ENCODE measurements at regions not wholly inside any gene's neighbourhood (a gene's known extent, or its start where the extent isn't known, plus 50 kb on each side); places are given as distances from the start of the nearest gene placed in this dataset.
"Not testable (repeated sequence)": the region's sequence is repeated elsewhere in the genome, so short reads cannot be mapped to it uniquely, and the experiment has no call there.

GRCh38 chr6:114874410-114874809, 531.6 kb upstream of the HS3ST5 start:
- Histone ChIP-seq H3K36me3 (ENCODE audit: control insufficient read depth, insufficient read depth, low read length) (no peaks in the 10 kb centered on the region), H3K4me3 (ENCODE audit: low read length) (no peak overlapping the region), H3K27ac (ENCODE audit: low read length) (no peak overlapping the region), H3K4me1 (ENCODE audit: control insufficient read depth, insufficient read depth, low read length) (no peaks in the 10 kb centered on the region), H3K27me3 (ENCODE audit: control insufficient read depth, insufficient read depth, low read length) (no peaks in the 10 kb centered on the region), H3K9me3 (ENCODE audit: control insufficient read depth, low read depth, low read length) (no peaks in the 10 kb centered on the region)
- 88% methylated on average over 3 of the region's 4 CpGs for WGBS (ENCODE audit: insufficient coverage, low lambda C conversion rate)
- no peak for DNase-seq

- 100% methylated on average over 2 of the region's 14 CpGs for WGBS (ENCODE audit: insufficient coverage, low lambda C conversion rate)
Observed at GRCh38 chr6:114865506-114865905, 522.7 kb upstream of the HS3ST5 start.

GRCh38 chr6:114863610-114864009, 520.8 kb upstream of the HS3ST5 start:
- H3K36me3 ChIP-seq (ENCODE audit: control insufficient read depth, insufficient read depth, low read length): no peaks in the 10 kb centered on the region
- H3K27ac ChIP-seq (ENCODE audit: low read length): no peak overlapping the region
- WGBS (ENCODE audit: insufficient coverage, low lambda C conversion rate): 86% methylated on average over 1 of the region's 2 CpGs
- H3K4me1 ChIP-seq (ENCODE audit: control insufficient read depth, insufficient read depth, low read length): no peaks in the 10 kb centered on the region
- no peaks in the 10 kb centered on the region for H3K9me3 ChIP-seq (ENCODE audit: control insufficient read depth, low read depth, low read length)
- no peak overlapping the region for H3K4me3 ChIP-seq (ENCODE audit: low read length)
- H3K27me3 ChIP-seq (ENCODE audit: control insufficient read depth, insufficient read depth, low read length): no peaks in the 10 kb centered on the region
- no peak for DNase-seq

More at GRCh38 chr6:114865506-114865905, 522.7 kb upstream of the HS3ST5 start:
- H3K4me3 ChIP-seq (ENCODE audit: low read length); H3K36me3 ChIP-seq (ENCODE audit: control insufficient read depth, insufficient read depth, low read length); H3K9me3 ChIP-seq (ENCODE audit: control insufficient read depth, low read depth, low read length); H3K4me1 ChIP-seq (ENCODE audit: control insufficient read depth, insufficient read depth, low read length); H3K27me3 ChIP-seq (ENCODE audit: control insufficient read depth, insufficient read depth, low read length); DNase-seq; H3K27ac ChIP-seq (ENCODE audit: low read length): not testable (repeated sequence)

- H3K4me3 ChIP-seq (ENCODE audit: low read length): no peak overlapping the region
- H3K36me3 ChIP-seq (ENCODE audit: control insufficient read depth, insufficient read depth, low read length): no peaks in the 10 kb centered on the region
- no peak for DNase-seq
- no peaks in the 10 kb centered on the region for H3K27me3 ChIP-seq (ENCODE audit: control insufficient read depth, insufficient read depth, low read length)
- no peak overlapping the region for H3K27ac ChIP-seq (ENCODE audit: low read length)
- H3K4me1 ChIP-seq (ENCODE audit: control insufficient read depth, insufficient read depth, low read length): no peaks in the 10 kb centered on the region
- WGBS (ENCODE audit: insufficient coverage, low lambda C conversion rate): 100% methylated on average over 1 of the region's 2 CpGs
- H3K9me3 ChIP-seq (ENCODE audit: control insufficient read depth, low read depth, low read length): no peaks in the 10 kb centered on the region
Observed at GRCh38 chr6:114862819-114863218, 520.0 kb upstream of the HS3ST5 start.

- no peaks in the 10 kb centered on the region for H3K9me3 ChIP-seq (ENCODE audit: control insufficient read depth, low read depth, low read length)
- DNase-seq: no peak
- H3K36me3 ChIP-seq (ENCODE audit: control insufficient read depth, insufficient read depth, low read length): no peaks in the 10 kb centered on the region
- no peak overlapping the region for H3K27ac ChIP-seq (ENCODE audit: low read length)
- no peak overlapping the region for H3K4me3 ChIP-seq (ENCODE audit: low read length)
- H3K4me1 ChIP-seq (ENCODE audit: control insufficient read depth, insufficient read depth, low read length): no peaks in the 10 kb centered on the region
- H3K27me3 ChIP-seq (ENCODE audit: control insufficient read depth, insufficient read depth, low read length): no peaks in the 10 kb centered on the region
- 100% methylated on average over 1 of the region's 1 CpG for WGBS (ENCODE audit: insufficient coverage, low lambda C conversion rate)
Observed at GRCh38 chr6:114862064-114862463, 519.2 kb upstream of the HS3ST5 start.

GRCh38 chr6:114844359-114844758, 501.5 kb upstream of the HS3ST5 start:
- Histone ChIP-seq H3K27ac (ENCODE audit: low read length) (no peak overlapping the region), H3K4me3 (ENCODE audit: low read length) (no peak overlapping the region), H3K4me1 (ENCODE audit: control insufficient read depth, insufficient read depth, low read length) (no peaks in the 10 kb centered on the region), H3K27me3 (ENCODE audit: control insufficient read depth, insufficient read depth, low read length) (no peaks in the 10 kb centered on the region), H3K36me3 (ENCODE audit: control insufficient read depth, insufficient read depth, low read length) (no peaks in the 10 kb centered on the region), H3K9me3 (ENCODE audit: control insufficient read depth, low read depth, low read length) (no peaks in the 10 kb centered on the region)
- WGBS (ENCODE audit: insufficient coverage, low lambda C conversion rate): 83% methylated on average over 1 of the region's 1 CpG
- no peak for DNase-seq

GRCh38 chr6:114839019-114839418, 496.2 kb upstream of the HS3ST5 start:
- DNase-seq: no peak

GRCh38 chr6:114833211-114833610, 490.4 kb upstream of the HS3ST5 start:
- Histone ChIP-seq H3K36me3 (ENCODE audit: control insufficient read depth, insufficient read depth, low read length) (no peaks in the 10 kb centered on the region), H3K9me3 (ENCODE audit: control insufficient read depth, low read depth, low read length) (no peaks in the 10 kb centered on the region), H3K4me1 (ENCODE audit: control insufficient read depth, insufficient read depth, low read length) (no peaks in the 10 kb centered on the region), H3K4me3 (ENCODE audit: low read length) (no peak overlapping the region), H3K27ac (ENCODE audit: low read length) (no peak overlapping the region), H3K27me3 (ENCODE audit: control insufficient read depth, insufficient read depth, low read length) (no peaks in the 10 kb centered on the region)
- no peak for DNase-seq
- no CpG with 5 or more reads among the region's 1 CpG for WGBS (ENCODE audit: insufficient coverage, low lambda C conversion rate)

More at GRCh38 chr6:114839019-114839418, 496.2 kb upstream of the HS3ST5 start:
- no peak overlapping the region for H3K27ac ChIP-seq (ENCODE audit: low read length)
- H3K9me3 ChIP-seq (ENCODE audit: control insufficient read depth, low read depth, low read length): no peaks in the 10 kb centered on the region
- no CpG with 5 or more reads among the region's 2 CpGs for WGBS (ENCODE audit: insufficient coverage, low lambda C conversion rate)
- H3K36me3 ChIP-seq (ENCODE audit: control insufficient read depth, insufficient read depth, low read length): no peaks in the 10 kb centered on the region
- H3K27me3 ChIP-seq (ENCODE audit: control insufficient read depth, insufficient read depth, low read length): no peaks in the 10 kb centered on the region
- H3K4me1 ChIP-seq (ENCODE audit: control insufficient read depth, insufficient read depth, low read length): no peaks in the 10 kb centered on the region
- no peak overlapping the region for H3K4me3 ChIP-seq (ENCODE audit: low read length)

GRCh38 chr6:114830515-114830914, 487.7 kb upstream of the HS3ST5 start:
- Histone ChIP-seq H3K36me3 (ENCODE audit: control insufficient read depth, insufficient read depth, low read length) (no peaks in the 10 kb centered on the region), H3K27ac (ENCODE audit: low read length) (no peak overlapping the region), H3K9me3 (ENCODE audit: control insufficient read depth, low read depth, low read length) (no peaks in the 10 kb centered on the region), H3K4me1 (ENCODE audit: control insufficient read depth, insufficient read depth, low read length) (no peaks in the 10 kb centered on the region), H3K27me3 (ENCODE audit: control insufficient read depth, insufficient read depth, low read length) (no peaks in the 10 kb centered on the region), H3K4me3 (ENCODE audit: low read length) (no peak overlapping the region)
- no CpG with 5 or more reads among the region's 1 CpG for WGBS (ENCODE audit: insufficient coverage, low lambda C conversion rate)
- DNase-seq: no peak

- no peaks in the 10 kb centered on the region for H3K9me3 ChIP-seq (ENCODE audit: control insufficient read depth, low read depth, low read length)
- H3K4me3 ChIP-seq (ENCODE audit: low read length): no peak overlapping the region
- no peak for DNase-seq
- H3K4me1 ChIP-seq (ENCODE audit: control insufficient read depth, insufficient read depth, low read length): no peaks in the 10 kb centered on the region
- H3K36me3 ChIP-seq (ENCODE audit: control insufficient read depth, insufficient read depth, low read length): no peaks in the 10 kb centered on the region
- H3K27me3 ChIP-seq (ENCODE audit: control insufficient read depth, insufficient read depth, low read length): no peaks in the 10 kb centered on the region
- no peak overlapping the region for H3K27ac ChIP-seq (ENCODE audit: low read length)
- no CpG with 5 or more reads among the region's 1 CpG for WGBS (ENCODE audit: insufficient coverage, low lambda C conversion rate)
Observed at GRCh38 chr6:114827135-114827534, 484.3 kb upstream of the HS3ST5 start.

GRCh38 chr6:114824409-114824808, 481.6 kb upstream of the HS3ST5 start:
- DNase-seq: no peak

More at GRCh38 chr6:114824409-114824808, 481.6 kb upstream of the HS3ST5 start:
- no peaks in the 10 kb centered on the region for H3K27me3 ChIP-seq (ENCODE audit: control insufficient read depth, insufficient read depth, low read length)
- WGBS (ENCODE audit: insufficient coverage, low lambda C conversion rate): 100% methylated on average over 1 of the region's 1 CpG
- H3K27ac ChIP-seq (ENCODE audit: low read length): no peak overlapping the region
- no peaks in the 10 kb centered on the region for H3K9me3 ChIP-seq (ENCODE audit: control insufficient read depth, low read depth, low read length)
- H3K4me3 ChIP-seq (ENCODE audit: low read length): no peak overlapping the region
- no peaks in the 10 kb centered on the region for H3K36me3 ChIP-seq (ENCODE audit: control insufficient read depth, insufficient read depth, low read length)
- no peaks in the 10 kb centered on the region for H3K4me1 ChIP-seq (ENCODE audit: control insufficient read depth, insufficient read depth, low read length)
